ENCODE measurements at regions not wholly inside any gene's neighbourhood (a gene's known extent, or its start where the extent isn't known, plus 50 kb on each side); places are given as distances from the start of the nearest gene placed in this dataset.

- TF ChIP-seq, protein P1, sequence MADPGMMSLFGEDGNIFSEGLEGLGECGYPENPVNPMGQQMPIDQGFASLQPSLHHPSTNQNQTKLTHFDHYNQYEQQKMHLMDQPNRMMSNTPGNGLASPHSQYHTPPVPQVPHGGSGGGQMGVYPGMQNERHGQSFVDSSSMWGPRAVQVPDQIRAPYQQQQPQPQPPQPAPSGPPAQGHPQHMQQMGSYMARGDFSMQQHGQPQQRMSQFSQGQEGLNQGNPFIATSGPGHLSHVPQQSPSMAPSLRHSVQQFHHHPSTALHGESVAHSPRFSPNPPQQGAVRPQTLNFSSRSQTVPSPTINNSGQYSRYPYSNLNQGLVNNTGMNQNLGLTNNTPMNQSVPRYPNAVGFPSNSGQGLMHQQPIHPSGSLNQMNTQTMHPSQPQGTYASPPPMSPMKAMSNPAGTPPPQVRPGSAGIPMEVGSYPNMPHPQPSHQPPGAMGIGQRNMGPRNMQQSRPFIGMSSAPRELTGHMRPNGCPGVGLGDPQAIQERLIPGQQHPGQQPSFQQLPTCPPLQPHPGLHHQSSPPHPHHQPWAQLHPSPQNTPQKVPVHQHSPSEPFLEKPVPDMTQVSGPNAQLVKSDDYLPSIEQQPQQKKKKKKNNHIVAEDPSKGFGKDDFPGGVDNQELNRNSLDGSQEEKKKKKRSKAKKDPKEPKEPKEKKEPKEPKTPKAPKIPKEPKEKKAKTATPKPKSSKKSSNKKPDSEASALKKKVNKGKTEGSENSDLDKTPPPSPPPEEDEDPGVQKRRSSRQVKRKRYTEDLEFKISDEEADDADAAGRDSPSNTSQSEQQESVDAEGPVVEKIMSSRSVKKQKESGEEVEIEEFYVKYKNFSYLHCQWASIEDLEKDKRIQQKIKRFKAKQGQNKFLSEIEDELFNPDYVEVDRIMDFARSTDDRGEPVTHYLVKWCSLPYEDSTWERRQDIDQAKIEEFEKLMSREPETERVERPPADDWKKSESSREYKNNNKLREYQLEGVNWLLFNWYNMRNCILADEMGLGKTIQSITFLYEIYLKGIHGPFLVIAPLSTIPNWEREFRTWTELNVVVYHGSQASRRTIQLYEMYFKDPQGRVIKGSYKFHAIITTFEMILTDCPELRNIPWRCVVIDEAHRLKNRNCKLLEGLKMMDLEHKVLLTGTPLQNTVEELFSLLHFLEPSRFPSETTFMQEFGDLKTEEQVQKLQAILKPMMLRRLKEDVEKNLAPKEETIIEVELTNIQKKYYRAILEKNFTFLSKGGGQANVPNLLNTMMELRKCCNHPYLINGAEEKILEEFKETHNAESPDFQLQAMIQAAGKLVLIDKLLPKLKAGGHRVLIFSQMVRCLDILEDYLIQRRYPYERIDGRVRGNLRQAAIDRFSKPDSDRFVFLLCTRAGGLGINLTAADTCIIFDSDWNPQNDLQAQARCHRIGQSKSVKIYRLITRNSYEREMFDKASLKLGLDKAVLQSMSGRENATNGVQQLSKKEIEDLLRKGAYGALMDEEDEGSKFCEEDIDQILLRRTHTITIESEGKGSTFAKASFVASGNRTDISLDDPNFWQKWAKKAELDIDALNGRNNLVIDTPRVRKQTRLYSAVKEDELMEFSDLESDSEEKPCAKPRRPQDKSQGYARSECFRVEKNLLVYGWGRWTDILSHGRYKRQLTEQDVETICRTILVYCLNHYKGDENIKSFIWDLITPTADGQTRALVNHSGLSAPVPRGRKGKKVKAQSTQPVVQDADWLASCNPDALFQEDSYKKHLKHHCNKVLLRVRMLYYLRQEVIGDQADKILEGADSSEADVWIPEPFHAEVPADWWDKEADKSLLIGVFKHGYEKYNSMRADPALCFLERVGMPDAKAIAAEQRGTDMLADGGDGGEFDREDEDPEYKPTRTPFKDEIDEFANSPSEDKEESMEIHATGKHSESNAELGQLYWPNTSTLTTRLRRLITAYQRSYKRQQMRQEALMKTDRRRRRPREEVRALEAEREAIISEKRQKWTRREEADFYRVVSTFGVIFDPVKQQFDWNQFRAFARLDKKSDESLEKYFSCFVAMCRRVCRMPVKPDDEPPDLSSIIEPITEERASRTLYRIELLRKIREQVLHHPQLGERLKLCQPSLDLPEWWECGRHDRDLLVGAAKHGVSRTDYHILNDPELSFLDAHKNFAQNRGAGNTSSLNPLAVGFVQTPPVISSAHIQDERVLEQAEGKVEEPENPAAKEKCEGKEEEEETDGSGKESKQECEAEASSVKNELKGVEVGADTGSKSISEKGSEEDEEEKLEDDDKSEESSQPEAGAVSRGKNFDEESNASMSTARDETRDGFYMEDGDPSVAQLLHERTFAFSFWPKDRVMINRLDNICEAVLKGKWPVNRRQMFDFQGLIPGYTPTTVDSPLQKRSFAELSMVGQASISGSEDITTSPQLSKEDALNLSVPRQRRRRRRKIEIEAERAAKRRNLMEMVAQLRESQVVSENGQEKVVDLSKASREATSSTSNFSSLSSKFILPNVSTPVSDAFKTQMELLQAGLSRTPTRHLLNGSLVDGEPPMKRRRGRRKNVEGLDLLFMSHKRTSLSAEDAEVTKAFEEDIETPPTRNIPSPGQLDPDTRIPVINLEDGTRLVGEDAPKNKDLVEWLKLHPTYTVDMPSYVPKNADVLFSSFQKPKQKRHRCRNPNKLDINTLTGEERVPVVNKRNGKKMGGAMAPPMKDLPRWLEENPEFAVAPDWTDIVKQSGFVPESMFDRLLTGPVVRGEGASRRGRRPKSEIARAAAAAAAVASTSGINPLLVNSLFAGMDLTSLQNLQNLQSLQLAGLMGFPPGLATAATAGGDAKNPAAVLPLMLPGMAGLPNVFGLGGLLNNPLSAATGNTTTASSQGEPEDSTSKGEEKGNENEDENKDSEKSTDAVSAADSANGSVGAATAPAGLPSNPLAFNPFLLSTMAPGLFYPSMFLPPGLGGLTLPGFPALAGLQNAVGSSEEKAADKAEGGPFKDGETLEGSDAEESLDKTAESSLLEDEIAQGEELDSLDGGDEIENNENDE (IDR thresholded peaks at IDR 0.05; ENCODE audit: insufficient replicate concordance, low read length): no peak
- TF ChIP-seq MAX (IDR thresholded peaks at IDR 0.05): no peak
Observed at GRCh38 chr18:55658598-55658997, 70.6 kb upstream of the TCF4 start (continued).

All from H1 (cell line).